Prostate gland (tissue), 2 donors: ENCODE measurements at regions not wholly inside any gene's neighbourhood (a gene's known extent, or its start where the extent isn't known, plus 50 kb on each side); places are given as distances from the start of the nearest gene placed in this dataset.

ENCODE experiments used
- DNase-seq: peaks from one replicate; pipeline ENCODE4 v3.0.0-alpha.2; 2019; ENCODE audit warnings: low spot score
- H3K27ac ChIP-seq, 2 donors: fragments of 200-600 bp; sonication (generic); 2 replicates each; pipeline ENCODE4 v1.5.1; 2017 to 2019
- H3K27me3 ChIP-seq: fragments of 200-600 bp; sonication (generic); replicated peaks from 2 replicates; pipeline ENCODE4 v1.5.1; 2019; ENCODE audit not compliant: insufficient read depth
- H3K36me3 ChIP-seq, 2 donors: fragments of 200-600 bp; sonication (generic); 1 replicate in 1 of 2; 2 replicates in 1 of 2; pipeline versions ENCODE4 v1.5.1 to v1.8.1; 2017 to 2019
- H3K4me1 ChIP-seq: fragments of 200-600 bp; sonication (generic); replicated peaks from 2 replicates; pipeline ENCODE4 v1.5.1; 2019
- H3K4me3 ChIP-seq, 2 donors: fragments of 200-600 bp; sonication (generic); 2 replicates each; pipeline ENCODE4 v1.5.1; 2017 to 2019
- H3K9me3 ChIP-seq: fragments of 200-600 bp; sonication (generic); 2 replicates; pipeline ENCODE4 v1.5.1; 2017
- POLR2A ChIP-seq: fragments of 450-650 bp; IDR thresholded peaks from one replicate; pipeline ENCODE4 v1.6.1; 2016; ENCODE audit warnings: antibody characterized with exemption, mild to moderate bottlenecking
- POLR2AphosphoS5 ChIP-seq: sonication (generic); formaldehyde crosslinking; IDR thresholded peaks from one replicate; pipeline ENCODE4 v1.6.1; 2017; ENCODE audit warnings: antibody characterized with exemption
- WGBS: methylation state at CpG from one replicate; pipeline ENCODE4 v1.1.5; 2018; 5-methylcytosine and 5-hydroxymethylcytosine counted together
- intact Hi-C: fragments of 100-400 bp; cut with DNase I; formaldehyde crosslinking; loops from one replicate; pipeline ENCODE4 v1.14.2; 2022
- small RNA-seq, 2 donors: library from RNA; depleted of rRNA; stranded (forward); fragments of <200 nt; gene quantifications; one replicate each; pipeline ENCODE3, GENCODE V24; 2016
- TF ChIP-seq, protein P1 (sequence below), 4 experiments: fragments of 200-600 bp in 2 of 4; fragments of 450-650 bp in 2 of 4; sonication (generic) in 2 of 4; IDR thresholded peaks; 1 replicate in 3 of 4; 2 replicates in 1 of 4; pipeline ENCODE4 v1.5.1; 2016 to 2019; ENCODE audit warnings: antibody characterized with exemption in 4 of 4, mild to moderate bottlenecking in 2 of 4, moderate library complexity in 2 of 4

- Histone ChIP-seq H3K36me3 (no peaks in the 10 kb centered on the region), H3K4me3 (no peak overlapping the region), H3K9me3 (no peaks in the 10 kb centered on the region), H3K4me1 (no peaks in the 10 kb centered on the region), H3K27me3 (no peaks in the 10 kb centered on the region), H3K27ac (no peak overlapping the region)
- intact Hi-C loops: no loop called here
- 87% methylated on average over 6 of the region's 6 CpGs for whole genome bisulfite sequencing
- DNase-seq: no peak
- no peak for TF ChIP-seq POLR2A
- TF ChIP-seq POLR2AphosphoS5: no peak
- TF ChIP-seq, protein P1, sequence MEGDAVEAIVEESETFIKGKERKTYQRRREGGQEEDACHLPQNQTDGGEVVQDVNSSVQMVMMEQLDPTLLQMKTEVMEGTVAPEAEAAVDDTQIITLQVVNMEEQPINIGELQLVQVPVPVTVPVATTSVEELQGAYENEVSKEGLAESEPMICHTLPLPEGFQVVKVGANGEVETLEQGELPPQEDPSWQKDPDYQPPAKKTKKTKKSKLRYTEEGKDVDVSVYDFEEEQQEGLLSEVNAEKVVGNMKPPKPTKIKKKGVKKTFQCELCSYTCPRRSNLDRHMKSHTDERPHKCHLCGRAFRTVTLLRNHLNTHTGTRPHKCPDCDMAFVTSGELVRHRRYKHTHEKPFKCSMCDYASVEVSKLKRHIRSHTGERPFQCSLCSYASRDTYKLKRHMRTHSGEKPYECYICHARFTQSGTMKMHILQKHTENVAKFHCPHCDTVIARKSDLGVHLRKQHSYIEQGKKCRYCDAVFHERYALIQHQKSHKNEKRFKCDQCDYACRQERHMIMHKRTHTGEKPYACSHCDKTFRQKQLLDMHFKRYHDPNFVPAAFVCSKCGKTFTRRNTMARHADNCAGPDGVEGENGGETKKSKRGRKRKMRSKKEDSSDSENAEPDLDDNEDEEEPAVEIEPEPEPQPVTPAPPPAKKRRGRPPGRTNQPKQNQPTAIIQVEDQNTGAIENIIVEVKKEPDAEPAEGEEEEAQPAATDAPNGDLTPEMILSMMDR (IDR thresholded peaks at IDR 0.05): no peak
Observed at GRCh38 chr6:148289153-148289552, 53.5 kb upstream of the SASH1 start.

- no peak for DNase-seq
- no peaks in the 10 kb centered on the region for H3K27me3 ChIP-seq
- no peaks in the 10 kb centered on the region for H3K4me1 ChIP-seq
- no peak overlapping the region for H3K27ac ChIP-seq
- H3K9me3 ChIP-seq: no peaks in the 10 kb centered on the region
- TF ChIP-seq, protein P1 (IDR thresholded peaks at IDR 0.05): no peak
- TF ChIP-seq POLR2AphosphoS5 (no peak), POLR2A (no peak)
- H3K36me3 ChIP-seq: no peaks in the 10 kb centered on the region
- intact Hi-C loops: no loop called here
- no peak overlapping the region for H3K4me3 ChIP-seq
- 52% methylated on average over 1 of the region's 1 CpG for WGBS
Observed at GRCh38 chr6:148291876-148292275, 50.8 kb upstream of the SASH1 start.

Small RNA genes lying in the stretch of these regions (small RNA-seq; reads per million reads assigned to genes)
- gene RNU6-1222P: 0 reads per million in 2 donors
